Right atrium auricular region (tissue), 2 donors: ENCODE measurements at regions not wholly inside any gene's neighbourhood (a gene's known extent, or its start where the extent isn't known, plus 50 kb on each side); places are given as distances from the start of the nearest gene placed in this dataset.

ENCODE experiments used
- DNase-seq: peaks from one replicate; pipeline ENCODE4 v3.0.0-alpha.2; 2019; ENCODE audit warnings: low spot score
- H3K27ac ChIP-seq, 2 donors: fragments of 200-600 bp; sonication (generic); 1 replicate in 1 of 2; 2 replicates in 1 of 2; pipeline ENCODE4 v1.5.1; 2016 to 2019
- H3K27me3 ChIP-seq, 2 donors: fragments of 200-600 bp; sonication (generic); one replicate each; pipeline versions ENCODE4 v1.5.1 to v1.6.0; 2017 to 2019
- H3K36me3 ChIP-seq: fragments of 200-600 bp; sonication (generic); one replicate; pipeline ENCODE4 v1.5.1; 2016
- H3K4me1 ChIP-seq, 2 donors: fragments of 200-600 bp; sonication (generic); one replicate each; pipeline versions ENCODE4 v1.5.1 to v1.6.0; 2017 to 2019
- H3K4me3 ChIP-seq, 2 donors: fragments of 200-600 bp; sonication (generic); 1 replicate in 1 of 2; 2 replicates in 1 of 2; pipeline ENCODE4 v1.5.1; 2017 to 2019; ENCODE audit warnings: mild to moderate bottlenecking in 1 of 2, moderate library complexity in 1 of 2
- H3K9me3 ChIP-seq, 2 donors: fragments of 200-600 bp; sonication (generic); one replicate each; pipeline ENCODE4 v1.5.1; 2019
- CTCF ChIP-seq, 2 donors: fragments of 200-600 bp; sonication (generic); IDR thresholded peaks; one replicate each; pipeline ENCODE4 v1.5.1; 2019; ENCODE audit warnings: antibody characterized with exemption in 2 of 2

- Histone ChIP-seq H3K4me3 (no peak overlapping the region), H3K36me3 (no peaks in the 10 kb centered on the region)
Measured at GRCh38 chr14:83007641-83008225, 1474.1 kb upstream of the SEL1L start.

DNA sequence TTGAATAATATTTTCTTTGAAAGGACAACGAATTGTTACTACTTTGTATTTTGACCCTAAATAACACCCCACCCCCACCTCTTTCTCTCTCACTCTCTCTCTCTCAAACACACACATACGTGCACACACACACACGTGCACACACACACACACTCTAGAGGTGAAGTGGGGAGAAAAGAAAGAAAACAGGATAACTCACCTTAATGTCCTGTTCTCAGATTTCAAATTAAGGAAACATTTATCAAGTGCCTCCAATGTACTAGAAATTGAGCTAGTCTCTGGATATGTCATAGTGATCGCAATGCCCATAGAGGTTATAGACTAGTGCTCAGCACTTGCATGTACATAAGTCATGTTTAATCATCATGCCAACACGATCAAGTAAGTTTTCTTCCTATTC, 1483.6 kb upstream of the SEL1L start:
- no peak for TF ChIP-seq CTCF (IDR thresholded peaks at IDR 0.05)

More at GRCh38 chr14:83007641-83008225, 1474.1 kb upstream of the SEL1L start:
- no peak for DNase-seq
- no peaks in the 10 kb centered on the region for H3K4me1 ChIP-seq
- no peak for TF ChIP-seq CTCF (IDR thresholded peaks at IDR 0.05)
- H3K27me3 ChIP-seq: no peaks in the 10 kb centered on the region
- H3K27ac ChIP-seq: no peak overlapping the region
- no peaks in the 10 kb centered on the region for H3K9me3 ChIP-seq

DNA sequence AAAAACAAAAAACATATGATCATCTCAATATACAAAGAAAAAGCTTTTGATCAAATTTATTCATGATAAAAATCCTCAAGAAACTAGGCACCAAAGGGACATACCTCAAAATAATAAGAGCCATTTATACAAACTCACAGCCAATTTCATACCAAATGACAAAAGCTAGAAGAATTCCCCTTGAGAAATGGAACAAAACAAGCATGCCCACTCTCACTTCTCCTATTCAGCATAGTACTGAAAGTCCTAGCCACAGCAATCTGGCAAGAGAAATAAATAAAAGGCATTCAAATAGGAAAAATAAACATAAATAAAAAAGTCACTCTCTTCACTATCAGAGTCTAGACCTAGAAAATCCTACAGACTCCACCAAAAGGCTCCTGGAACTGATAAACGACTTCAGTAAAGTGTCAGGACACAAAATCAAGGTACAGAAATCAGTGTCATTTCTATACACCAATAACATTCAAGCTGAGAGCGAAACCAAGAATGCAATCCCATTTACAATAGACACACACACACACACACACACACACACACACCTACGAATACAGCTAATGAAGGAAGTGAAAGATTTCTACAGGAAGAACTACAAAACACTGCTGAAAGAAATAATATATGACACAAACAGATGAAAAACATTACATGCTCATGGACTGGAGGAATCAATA, 1486.2 kb upstream of the SEL1L start:
- H3K4me3 ChIP-seq: no peak overlapping the region
- H3K36me3 ChIP-seq: no peaks in the 10 kb centered on the region
- no peak for TF ChIP-seq CTCF (IDR thresholded peaks at IDR 0.05)
- H3K27ac ChIP-seq: no peak overlapping the region
- no peaks in the 10 kb centered on the region for H3K9me3 ChIP-seq
- DNase-seq: no peak
- no peaks in the 10 kb centered on the region for H3K27me3 ChIP-seq
- no peaks in the 10 kb centered on the region for H3K4me1 ChIP-seq

More for the DNA sequence above, 1483.6 kb upstream of the SEL1L start:
- DNase-seq: no peak
- no peaks in the 10 kb centered on the region for H3K36me3 ChIP-seq
- H3K4me3 ChIP-seq: no peak overlapping the region
- H3K9me3 ChIP-seq: no peaks in the 10 kb centered on the region
- no peaks in the 10 kb centered on the region for H3K4me1 ChIP-seq
- H3K27ac ChIP-seq: no peak overlapping the region
- no peaks in the 10 kb centered on the region for H3K27me3 ChIP-seq

- Histone ChIP-seq H3K4me3 (no peak overlapping the region), H3K27ac (no peak overlapping the region), H3K36me3 (no peaks in the 10 kb centered on the region), H3K27me3 (no peaks in the 10 kb centered on the region), H3K4me1 (no peaks in the 10 kb centered on the region), H3K9me3 (no peaks in the 10 kb centered on the region)
- no peak for TF ChIP-seq CTCF (IDR thresholded peaks at IDR 0.05)
- no peak for DNase-seq
Measured at GRCh38 chr14:83021323-83021722, 1487.7 kb upstream of the SEL1L start.

- DNase-seq: no peak
- Histone ChIP-seq H3K36me3 (no peaks in the 10 kb centered on the region), H3K9me3 (no peaks in the 10 kb centered on the region), H3K27me3 (no peaks in the 10 kb centered on the region), H3K27ac (no peak overlapping the region), H3K4me1 (no peaks in the 10 kb centered on the region), H3K4me3 (no peak overlapping the region)
- TF ChIP-seq CTCF (IDR thresholded peaks at IDR 0.05): no peak
Measured at GRCh38 chr14:83023369-83023768, 1489.7 kb upstream of the SEL1L start.

GRCh38 chr14:83041224-83041623, 1507.6 kb upstream of the SEL1L start:
- H3K4me1 ChIP-seq: no peaks in the 10 kb centered on the region
- H3K4me3 ChIP-seq: no peak overlapping the region
- DNase-seq: no peak
- no peaks in the 10 kb centered on the region for H3K27me3 ChIP-seq
- H3K9me3 ChIP-seq: no peaks in the 10 kb centered on the region
- H3K27ac ChIP-seq: no peak overlapping the region
- no peak for TF ChIP-seq CTCF (IDR thresholded peaks at IDR 0.05)
- no peaks in the 10 kb centered on the region for H3K36me3 ChIP-seq
